GM21737 (cell line): ENCODE measurements at regions not wholly inside any gene's neighbourhood (a gene's known extent, or its start where the extent isn't known, plus 50 kb on each side); places are given as distances from the start of the nearest gene placed in this dataset.
"Not testable (repeated sequence)": the region's sequence is repeated elsewhere in the genome, so short reads cannot be mapped to it uniquely, and the experiment has no call there.

Source experiments
- ATAC-seq: cut with Tn5 transposase; IDR thresholded peaks from one replicate; pipeline ENCODE4 v1.9.1; 2021; ENCODE audit warnings: mild to moderate bottlenecking, moderate library complexity; ENCODE audit not compliant: unreplicated experiment

DNA sequence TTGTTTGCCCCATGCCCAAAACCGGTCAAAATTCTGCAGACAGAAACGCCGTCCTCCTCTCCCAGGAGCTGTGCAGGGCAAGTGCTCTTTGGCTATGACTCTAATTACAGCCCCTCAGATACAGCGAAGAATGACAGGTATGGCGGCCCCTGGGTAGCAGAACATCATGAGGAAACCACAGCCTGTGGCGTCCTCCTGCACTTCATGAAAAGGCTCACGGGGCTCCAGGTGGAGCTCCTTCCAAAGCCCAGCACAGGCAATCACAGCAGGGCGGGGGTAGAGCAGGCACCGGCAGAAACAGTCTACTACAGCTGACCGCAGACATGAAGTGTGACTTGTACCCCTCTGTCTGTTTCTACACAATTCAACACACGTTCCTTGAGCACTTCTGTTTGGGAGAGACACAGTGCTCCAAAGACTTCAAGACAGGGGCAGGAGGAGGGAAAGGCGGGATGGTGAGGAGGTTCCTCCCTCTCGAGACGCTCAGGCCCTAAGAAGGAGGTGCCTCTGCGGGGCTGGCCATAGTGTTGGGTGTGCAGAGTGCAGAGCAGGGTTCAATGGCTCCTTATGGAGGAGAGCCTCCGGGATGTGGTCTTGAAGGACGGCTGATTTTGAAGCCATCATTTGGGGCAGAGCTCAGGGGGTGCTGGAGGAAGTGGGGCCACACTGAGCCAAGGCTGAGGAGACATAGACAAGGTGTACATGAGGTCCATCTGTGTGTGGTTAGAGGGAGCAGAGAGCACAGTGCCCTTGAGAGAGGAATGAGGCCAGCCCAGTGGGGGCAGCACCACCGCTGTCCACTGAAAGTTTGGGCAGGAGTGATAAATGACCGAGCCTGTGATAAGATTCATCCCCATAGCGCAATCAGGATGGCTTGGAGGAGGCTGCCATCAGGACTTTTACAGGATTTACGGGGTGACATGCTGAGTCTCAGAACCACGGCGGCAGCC lies 468.3 kb downstream of the EIPR1 start:
- no peak for ATAC-seq

DNA sequence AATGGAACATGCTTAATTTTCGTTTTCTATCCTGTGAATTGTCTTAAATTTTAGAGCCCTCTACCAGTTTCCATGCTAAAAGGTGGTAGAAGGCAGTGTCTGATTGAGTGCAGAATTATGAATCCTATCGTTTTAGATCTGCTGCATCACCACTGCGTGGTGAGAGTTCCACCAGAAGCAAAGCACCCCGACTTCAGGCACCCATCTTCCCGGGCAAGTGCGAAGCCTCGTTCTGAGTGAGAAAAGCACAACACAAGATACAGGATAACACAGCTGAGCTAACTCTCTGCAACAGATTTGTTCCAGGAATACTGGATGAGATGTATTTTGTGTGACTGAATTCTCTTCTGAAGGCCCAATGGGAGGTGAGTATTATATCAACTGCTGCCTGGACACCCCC lies 471.5 kb downstream of the EIPR1 start:
- no peak for ATAC-seq

DNA sequence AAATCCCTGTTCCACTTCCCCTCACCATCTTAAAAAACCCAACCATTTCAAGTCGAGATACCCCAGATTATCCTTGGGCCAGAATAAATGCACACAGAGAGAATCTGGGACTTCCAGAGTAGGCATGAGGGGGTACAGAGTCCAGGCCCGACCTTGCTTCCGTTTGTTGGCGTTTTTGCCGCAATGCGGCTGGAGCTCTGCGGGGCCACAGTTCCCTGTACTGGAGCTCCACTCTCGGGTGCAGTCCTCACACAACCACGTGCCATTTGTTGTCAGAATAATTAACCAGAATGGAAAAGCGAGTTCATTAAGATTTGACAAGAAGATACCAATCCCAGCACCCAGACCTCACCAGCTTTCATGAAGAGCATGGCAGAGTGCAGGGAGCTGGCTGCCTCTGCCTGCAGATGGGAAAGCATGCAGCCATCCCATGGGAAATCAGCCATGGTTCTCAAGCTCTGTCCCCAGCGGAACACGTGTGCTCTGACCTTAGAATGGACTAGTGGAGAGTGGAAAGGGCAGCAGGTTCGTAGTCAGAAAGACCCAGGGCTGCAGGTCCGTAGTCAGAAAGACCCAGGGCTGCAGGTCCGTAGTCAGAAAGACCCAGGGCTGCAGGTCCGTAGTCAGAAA lies 472.8 kb downstream of the EIPR1 start:
- no peak for ATAC-seq

DNA sequence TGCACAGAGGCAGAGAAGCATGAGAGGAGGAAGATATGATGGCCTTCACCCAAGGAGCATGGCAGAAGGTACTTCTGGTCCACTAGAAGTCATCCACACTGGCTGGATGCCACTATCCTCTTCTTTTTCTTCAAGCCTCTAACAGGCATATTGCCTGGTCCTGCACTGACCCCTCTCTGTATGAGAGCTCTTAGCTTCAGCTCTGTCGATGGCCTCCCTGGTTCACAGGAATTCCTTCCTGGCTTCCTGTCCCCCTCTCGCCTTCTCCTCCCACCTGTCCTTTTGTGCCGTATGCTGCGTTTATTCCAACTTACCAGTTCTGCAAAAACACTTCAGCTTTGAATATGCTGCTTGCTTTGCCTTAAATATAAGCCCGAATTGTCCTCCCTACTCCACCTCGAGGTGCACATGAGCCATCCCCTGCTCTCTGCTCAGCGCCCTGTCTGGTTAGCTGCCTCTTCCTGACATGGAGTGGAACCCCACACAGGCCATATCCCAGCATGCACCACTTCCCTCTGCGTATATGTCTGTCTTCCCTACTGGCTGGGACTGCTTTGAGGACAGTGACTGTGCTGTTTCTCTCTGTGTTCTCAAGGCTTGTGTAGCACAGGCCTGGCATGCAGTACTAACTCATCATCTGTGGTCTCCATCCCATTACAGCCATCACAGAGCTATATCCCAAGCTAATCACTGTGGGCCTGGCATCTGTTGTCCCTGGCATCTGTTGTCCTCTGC lies 474.9 kb downstream of the EIPR1 start:
- ATAC-seq, result no peak

DNA sequence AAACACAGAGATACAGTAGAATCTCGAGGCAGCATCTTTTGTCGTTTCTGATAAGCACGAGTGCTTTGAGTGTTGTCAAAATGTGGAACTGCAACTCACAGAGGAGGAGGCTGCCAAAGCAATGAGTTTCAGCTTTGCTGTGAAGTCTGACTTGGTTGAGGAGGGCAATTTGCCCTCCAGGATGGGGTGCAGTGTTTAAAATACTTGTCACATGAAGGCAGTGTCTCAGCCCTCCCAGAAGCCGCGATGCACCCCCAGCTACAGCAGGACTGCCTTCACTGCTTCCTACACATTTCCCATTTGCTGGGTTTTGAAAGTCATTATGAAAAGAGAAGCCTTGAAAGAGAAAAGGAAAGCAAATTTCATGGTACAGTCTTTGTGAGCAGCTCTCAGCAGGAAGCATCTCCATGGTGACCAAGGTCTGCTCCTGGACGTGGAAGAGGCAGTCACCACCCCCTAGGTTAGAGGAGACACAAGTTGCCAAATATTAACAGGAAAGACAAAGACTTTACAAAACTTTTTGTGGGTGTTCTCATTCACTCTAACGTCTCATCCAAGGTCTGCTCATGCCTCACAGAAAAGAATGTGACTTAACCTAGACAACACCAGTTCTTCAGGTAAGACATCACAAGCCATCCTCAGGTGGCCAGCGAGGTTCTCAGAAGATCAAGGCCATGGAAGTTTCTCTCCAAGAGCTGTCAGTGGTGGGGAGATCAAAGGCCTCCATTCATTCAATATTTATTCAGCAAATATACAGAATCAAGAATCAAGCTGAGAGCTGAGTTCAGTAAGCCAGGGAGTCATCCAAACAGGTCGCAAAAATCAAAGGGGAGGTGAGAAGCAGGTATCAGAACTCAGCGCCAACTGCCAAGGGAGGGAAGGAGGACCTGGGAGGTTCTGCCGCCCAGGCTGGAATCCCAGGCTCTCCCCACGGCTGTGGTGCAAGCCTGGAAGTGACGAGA lies 476.0 kb downstream of the EIPR1 start:
- ATAC-seq, result peak; percentile 92

DNA sequence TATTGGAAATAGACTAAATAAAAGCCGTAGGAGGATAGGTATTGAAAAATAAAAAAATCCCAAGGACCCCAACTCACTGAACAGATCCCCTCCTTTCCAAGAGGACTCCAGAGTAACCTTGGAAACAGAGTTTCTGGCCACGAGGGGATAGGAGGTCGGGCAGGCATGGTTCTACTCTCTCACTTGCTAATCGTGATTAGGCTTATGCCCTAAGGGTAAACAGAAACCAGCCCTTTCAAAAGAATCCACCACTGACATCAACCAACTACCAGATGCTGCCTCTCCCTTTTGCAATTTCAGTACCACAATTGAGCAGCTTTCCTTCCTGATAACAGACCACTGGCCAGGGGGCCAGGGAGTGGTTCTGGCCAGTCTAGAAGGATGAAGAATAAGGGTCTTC lies 477.8 kb downstream of the EIPR1 start:
- ATAC-seq, result no peak

DNA sequence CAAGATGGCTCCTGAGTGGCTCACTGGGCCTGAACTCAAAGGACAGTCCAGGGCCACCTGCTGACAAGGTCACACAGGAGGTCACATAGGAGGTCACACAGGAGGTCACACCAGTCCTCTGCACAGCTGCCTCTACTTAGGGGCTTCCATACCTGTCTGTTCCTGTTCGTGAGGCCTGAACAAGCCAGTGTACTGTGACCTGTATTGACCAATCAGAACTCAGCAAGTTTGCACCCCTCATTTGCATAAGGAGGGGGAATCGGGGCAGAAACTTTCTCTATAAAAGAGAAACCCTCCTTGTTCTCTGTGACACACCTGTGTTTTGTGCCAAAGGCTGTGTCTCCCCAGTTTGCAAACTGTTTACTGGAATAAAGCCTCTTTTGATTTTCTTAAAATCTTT lies 478.9 kb downstream of the EIPR1 start:
- ATAC-seq, result no peak

DNA sequence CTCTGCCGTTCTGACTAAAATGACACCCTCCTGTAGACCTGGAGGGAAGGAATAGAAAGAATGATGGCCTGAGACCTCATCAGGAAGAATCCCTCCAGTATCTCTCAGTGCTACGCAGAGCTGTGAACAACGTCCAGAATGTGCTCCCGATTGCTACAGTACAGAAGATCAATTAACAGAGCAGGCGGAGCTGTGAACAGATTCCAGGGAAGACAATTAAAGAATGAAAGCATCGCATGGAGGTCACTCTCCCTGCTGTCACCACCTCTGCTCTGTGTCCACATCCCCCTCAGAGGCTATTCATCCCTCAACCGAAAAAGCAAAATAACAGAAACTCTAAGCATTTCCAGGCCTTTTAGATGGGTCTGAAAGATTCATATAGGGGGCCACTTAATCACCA lies 481.0 kb downstream of the EIPR1 start:
- no peak for ATAC-seq

DNA sequence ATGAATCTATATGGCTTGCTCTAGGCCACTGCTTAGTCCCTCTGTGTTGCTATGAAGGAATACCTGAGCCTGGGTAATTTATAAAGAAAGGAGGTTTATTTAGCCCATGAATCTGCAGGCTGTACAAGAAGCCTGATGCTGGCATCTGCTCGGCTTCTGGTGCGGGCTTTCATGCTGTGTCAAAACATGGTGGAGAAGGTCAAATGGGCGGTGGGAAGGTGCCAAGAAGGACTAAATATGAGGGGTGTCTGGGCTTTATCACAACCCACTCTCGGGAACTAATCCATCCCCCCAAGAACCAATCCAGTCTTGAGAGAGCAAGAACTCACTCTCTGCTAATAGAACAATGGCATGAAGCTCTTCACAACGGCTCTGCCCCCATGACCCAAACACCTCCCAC lies 481.6 kb downstream of the EIPR1 start:
- ATAC-seq, result no peak

DNA sequence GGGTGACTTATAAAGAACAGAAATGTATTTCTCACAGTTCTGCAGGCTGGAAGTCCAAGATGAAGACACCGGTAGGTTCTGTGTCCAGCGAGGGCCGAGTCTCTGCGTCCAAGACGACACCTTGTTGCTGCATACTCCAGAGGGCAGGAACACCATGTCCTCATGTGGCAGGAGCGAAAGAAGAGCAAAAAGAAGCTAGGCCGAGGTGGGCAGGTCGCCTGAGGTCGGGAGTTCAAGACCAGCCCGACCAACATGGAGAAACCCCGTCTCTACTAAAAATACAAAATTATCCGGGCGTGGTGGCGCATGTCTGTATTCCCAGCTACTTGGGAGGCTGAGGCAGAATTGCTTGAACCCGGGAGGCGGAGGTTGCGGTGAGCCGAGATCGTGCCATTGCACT lies 483.6 kb downstream of the EIPR1 start:
- not testable (repeated sequence) for ATAC-seq

DNA sequence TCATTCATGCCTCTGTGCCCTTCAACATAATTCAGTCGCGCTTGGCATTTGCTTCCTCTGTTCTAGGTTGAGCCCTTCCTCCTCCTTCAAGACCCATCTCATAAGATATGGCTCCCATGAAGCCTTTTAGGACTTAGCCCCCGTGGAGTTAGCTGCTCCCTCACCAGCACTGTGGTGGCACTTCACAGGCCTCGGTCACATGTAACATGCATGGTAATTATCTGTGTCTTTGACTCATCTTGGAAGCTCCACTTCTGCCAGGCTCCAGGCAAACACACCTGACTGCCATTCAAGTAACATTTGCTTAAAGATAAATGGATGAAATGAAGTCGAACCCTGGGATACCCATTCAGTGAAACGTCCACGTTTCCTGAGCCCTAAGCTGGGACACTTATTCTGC lies 484.7 kb downstream of the EIPR1 start:
- ATAC-seq, result no peak

DNA sequence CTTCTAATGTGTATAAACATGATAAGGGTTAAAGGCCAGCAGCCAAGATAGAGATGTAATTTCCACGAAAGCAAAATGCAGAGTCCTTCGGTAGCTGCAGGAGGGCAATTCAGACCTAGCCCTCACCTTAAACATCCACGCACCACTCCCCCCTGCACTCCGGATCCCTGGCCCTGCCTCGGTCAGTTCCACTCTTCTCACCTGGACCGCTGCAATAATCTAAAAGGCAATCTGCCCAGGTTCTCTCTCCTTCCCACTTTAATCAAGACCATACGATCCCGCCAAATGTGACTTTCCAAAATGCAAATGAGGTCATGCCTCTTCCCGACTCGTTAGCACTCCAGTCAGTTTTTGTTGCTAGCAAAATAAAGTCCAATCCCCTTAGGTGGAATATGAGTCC lies 485.2 kb downstream of the EIPR1 start:
- no peak for ATAC-seq

DNA sequence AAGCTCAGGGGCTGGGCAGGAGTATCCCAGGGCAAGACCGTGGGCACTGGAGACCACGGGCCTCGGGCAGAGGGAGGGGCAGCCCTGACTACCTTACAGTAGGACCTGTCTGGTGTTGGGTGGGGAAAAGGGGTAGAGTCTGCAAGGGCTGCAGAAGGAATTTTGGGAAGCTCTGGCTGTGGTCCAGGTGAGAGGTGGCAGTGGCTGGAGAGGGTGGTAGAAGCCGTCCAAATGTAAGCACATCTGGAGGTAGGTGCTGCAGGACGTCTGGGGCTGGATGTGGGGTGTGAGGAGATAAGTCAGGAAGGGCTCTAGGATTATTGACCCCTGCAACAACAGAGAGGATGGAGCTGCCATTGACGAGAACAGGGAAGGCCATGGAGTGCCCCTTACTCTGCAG lies 486.7 kb downstream of the EIPR1 start:
- no peak for ATAC-seq

DNA sequence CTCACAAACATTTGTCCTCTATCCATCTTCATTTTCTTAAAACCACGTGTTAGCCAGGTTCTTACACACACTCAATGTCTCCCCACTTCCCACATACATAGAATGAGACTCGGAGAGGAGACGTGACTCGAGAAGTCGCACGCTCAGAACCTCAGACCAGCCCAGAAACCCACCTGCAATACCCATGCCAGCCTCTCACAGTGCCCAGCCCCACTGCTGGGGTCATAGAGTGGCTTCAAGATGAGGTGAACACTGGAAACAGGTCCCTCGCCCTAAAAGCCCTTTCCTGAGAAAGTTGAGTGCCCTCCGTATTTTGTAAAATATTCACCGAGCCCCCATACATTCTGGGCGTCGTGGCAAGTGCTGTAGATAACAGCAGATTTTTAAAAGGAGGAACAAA lies 487.4 kb downstream of the EIPR1 start:
- no peak for ATAC-seq

DNA sequence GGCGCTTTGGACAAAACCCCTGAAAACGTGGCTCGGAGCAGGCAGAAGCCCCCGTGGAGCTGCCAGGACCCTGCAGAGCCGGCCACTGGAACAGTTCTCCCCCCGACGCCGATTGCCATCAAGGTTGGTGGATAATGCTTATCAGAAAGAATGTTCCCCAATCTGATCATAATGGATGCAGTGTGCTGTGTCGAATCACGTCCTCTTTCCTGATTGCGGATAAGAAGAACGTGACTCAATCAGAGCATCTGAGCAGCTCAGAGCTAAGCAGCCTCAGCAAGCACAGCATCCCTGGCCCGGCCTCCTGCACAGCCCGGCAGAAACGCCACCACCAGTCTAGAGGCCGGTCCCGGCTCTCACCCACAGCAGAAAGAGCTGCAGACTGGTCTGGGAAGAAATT lies 488.0 kb downstream of the EIPR1 start:
- ATAC-seq, result no peak

DNA sequence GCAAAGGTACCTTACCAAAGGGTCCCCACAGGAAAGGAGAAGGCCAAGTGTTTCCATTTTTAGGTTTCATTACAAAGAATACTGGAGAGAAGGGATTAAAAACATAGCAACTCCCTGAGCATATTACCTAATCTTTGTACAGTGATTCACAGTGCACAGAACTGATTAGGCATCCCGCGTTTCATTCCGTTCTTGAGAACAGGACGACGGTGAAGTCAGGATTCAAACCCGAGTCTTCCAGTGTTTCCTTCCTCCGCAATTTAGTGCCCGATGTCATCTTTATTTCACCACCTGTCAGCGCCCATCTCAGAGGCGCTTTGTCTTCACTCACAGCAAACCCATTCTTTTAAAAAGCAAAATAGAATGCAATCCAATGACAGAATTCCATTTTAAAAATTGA lies 488.5 kb downstream of the EIPR1 start:
- no peak for ATAC-seq

DNA sequence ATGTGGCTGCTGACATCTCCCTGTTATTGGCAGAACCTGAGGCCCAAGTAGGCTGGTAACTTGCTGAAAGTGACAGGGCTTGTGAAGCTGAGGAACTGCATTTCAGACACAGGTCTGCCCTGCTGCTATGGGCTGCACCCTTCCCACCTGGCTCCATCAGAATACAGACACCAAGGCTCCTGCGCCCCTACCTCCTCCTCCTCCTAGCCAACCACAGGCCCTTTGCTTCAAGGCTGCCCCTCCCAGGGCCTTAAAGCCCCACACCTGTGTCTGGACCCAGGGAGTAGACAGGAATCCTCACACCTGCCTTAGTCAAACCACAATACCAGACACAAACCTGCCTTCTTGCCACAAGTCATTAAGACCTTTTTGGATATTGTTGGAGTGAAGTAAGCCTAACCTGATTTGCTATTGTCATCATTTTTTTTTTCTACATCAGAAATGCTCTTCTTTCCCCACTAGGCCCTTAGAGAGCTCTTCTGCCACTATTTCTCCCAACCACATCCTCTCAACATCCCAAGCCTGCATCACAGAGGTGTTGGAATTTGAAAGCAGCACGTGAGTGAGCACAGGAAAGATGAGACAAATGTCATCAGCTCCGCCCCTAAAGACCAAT lies 489.7 kb downstream of the EIPR1 start:
- no peak for ATAC-seq

DNA sequence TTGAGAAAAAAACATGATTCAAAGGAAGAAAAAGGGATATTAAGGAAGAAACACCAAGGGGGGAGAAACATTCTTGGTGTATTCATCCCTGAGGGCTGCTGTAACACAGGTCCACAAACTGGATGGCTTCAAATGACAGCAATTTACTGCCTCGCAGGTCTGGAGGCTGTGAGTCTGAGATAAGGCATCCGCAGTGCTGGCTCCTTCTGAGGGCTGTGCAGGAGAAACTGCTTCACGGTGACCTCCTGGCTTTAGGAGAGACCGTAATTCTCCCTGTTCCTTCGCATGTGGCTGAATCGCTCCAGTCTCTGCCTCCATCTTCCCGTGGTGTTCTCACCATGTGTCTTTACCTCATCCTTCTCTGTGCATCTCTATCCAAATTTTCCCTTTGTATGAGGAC lies 490.7 kb downstream of the EIPR1 start:
- no peak for ATAC-seq

DNA sequence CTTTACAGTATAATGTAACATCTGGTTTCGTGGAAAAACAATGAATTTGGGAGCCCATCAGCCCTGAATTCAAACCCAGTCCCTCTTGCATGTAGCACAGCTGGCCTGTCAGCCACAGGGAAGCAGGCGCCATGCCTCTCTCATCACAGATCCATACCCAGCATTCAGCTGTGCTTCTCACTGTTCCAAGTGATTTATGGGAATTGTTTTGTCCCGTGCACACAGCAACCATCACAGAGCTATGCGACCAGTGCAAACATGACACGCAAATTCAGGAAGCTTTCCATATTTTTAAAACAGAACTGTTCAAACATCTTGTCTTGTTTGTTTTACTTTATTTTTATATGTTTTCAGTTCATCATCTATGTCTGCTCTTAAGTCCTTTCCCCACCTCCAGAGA lies 496.1 kb downstream of the EIPR1 start:
- ATAC-seq, result no peak

DNA sequence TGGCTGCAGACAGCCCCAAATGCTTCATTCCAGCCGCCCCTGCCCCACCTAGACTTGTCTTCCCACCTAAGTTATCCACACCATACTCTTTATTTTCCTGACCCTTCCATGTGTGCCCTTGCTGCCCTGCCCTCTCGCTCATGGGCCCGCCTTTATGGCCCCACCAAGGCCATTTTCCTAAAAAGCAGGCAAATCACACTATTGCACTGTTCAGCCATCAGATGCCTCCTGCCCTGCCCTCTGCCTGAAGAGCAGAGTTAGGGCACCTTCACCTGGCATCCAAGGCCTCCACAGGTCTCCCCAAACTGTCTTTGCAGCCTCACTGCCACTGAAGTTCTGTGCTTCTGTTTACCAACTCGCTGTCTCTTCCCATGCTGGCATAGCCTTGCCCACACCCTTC lies 496.7 kb downstream of the EIPR1 start:
- no peak for ATAC-seq
